ENCODE measurements at regions not wholly inside any gene's neighbourhood (a gene's known extent, or its start where the extent isn't known, plus 50 kb on each side); places are given as distances from the start of the nearest gene placed in this dataset.

DNA sequence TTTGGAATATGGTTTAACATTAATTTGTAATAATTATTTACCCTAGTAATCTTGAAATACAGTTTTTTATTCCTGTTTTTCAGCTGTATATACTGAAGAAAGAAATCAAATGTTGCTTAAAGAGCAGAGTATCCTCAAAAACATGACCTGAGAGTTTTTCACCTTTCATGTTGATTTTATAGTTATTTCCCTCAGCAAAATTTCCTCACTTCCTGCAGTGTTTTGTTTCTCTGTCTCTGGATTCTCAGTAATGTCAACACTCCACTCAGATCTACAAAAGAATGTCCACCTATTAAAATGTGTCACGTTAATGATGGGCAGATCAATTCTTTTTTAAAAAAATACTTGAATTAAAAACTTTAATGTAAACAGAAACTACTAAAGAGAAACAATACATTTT, 398.3 kb downstream of the ANXA1 start:
- no peak for DNase-seq (ENCODE audit: extremely low spot score, unreplicated experiment)
- no peak overlapping the region for H3K4me3 Mint-ChIP-seq
- TF ChIP-seq, protein P1, sequence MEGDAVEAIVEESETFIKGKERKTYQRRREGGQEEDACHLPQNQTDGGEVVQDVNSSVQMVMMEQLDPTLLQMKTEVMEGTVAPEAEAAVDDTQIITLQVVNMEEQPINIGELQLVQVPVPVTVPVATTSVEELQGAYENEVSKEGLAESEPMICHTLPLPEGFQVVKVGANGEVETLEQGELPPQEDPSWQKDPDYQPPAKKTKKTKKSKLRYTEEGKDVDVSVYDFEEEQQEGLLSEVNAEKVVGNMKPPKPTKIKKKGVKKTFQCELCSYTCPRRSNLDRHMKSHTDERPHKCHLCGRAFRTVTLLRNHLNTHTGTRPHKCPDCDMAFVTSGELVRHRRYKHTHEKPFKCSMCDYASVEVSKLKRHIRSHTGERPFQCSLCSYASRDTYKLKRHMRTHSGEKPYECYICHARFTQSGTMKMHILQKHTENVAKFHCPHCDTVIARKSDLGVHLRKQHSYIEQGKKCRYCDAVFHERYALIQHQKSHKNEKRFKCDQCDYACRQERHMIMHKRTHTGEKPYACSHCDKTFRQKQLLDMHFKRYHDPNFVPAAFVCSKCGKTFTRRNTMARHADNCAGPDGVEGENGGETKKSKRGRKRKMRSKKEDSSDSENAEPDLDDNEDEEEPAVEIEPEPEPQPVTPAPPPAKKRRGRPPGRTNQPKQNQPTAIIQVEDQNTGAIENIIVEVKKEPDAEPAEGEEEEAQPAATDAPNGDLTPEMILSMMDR (conservative IDR thresholded peaks at IDR 0.05) = no peak
- H3K9me3 Mint-ChIP-seq = no peaks in the 10 kb centered on the region
- H3K27ac Mint-ChIP-seq = no peak overlapping the region
- H3K27me3 Mint-ChIP-seq = no peaks in the 10 kb centered on the region
- H3K4me1 Mint-ChIP-seq (ENCODE audit: unreplicated experiment) = no peaks in the 10 kb centered on the region
- no peaks in the 10 kb centered on the region for H3K36me3 Mint-ChIP-seq

- no peak overlapping the region for H3K27ac Mint-ChIP-seq
- H3K36me3 Mint-ChIP-seq = no peaks in the 10 kb centered on the region
- DNase-seq (ENCODE audit: extremely low spot score, unreplicated experiment) = no peak
- no peaks in the 10 kb centered on the region for H3K4me1 Mint-ChIP-seq (ENCODE audit: unreplicated experiment)
- H3K4me3 Mint-ChIP-seq = no peak overlapping the region
- TF ChIP-seq, protein P1 (conservative IDR thresholded peaks at IDR 0.05) = no peak
- H3K27me3 Mint-ChIP-seq = no peaks in the 10 kb centered on the region
- H3K9me3 Mint-ChIP-seq = no peaks in the 10 kb centered on the region
These were observed 401.6 kb downstream of the ANXA1 start for GRCh38 chr9:73553295-73553694.

DNA sequence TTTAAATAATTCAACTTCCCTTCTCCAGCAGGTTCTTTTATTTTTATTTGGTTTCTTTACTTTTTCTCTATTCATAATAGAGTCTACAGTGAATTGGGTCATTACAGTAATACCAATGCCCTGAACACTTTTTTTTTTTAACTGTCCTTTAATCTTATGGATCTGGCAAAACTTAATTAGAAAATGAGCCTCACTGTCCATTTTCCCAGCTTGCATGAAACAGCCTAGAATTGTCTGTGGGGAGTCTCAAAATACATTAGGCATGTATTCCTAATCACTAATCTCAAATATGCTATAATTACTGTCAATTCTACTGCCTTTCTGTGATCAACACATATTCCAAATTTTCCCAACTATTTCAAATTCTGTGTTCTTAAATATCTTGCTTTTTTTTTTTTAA, 406.8 kb downstream of the ANXA1 start:
- Mint-ChIP-seq H3K36me3 (no peaks in the 10 kb centered on the region), H3K9me3 (no peaks in the 10 kb centered on the region), H3K4me1 (ENCODE audit: unreplicated experiment) (no peaks in the 10 kb centered on the region), H3K27me3 (no peaks in the 10 kb centered on the region), H3K4me3 (no peak overlapping the region), H3K27ac (no peak overlapping the region)
- TF ChIP-seq, protein P1 (conservative IDR thresholded peaks at IDR 0.05) = no peak
- DNase-seq (ENCODE audit: extremely low spot score, unreplicated experiment) = no peak

- H3K27me3 Mint-ChIP-seq = no peaks in the 10 kb centered on the region
- DNase-seq (ENCODE audit: extremely low spot score, unreplicated experiment) = no peak
- no peaks in the 10 kb centered on the region for H3K9me3 Mint-ChIP-seq
- no peaks in the 10 kb centered on the region for H3K36me3 Mint-ChIP-seq
- H3K27ac Mint-ChIP-seq = no peak overlapping the region
- TF ChIP-seq, protein P1 (conservative IDR thresholded peaks at IDR 0.05) = no peak
- no peaks in the 10 kb centered on the region for H3K4me1 Mint-ChIP-seq (ENCODE audit: unreplicated experiment)
- no peak overlapping the region for H3K4me3 Mint-ChIP-seq
These were observed 413.4 kb downstream of the ANXA1 start for GRCh38 chr9:73565026-73565425.

- Mint-ChIP-seq H3K4me1 (ENCODE audit: unreplicated experiment) (no peaks in the 10 kb centered on the region), H3K36me3 (no peaks in the 10 kb centered on the region), H3K27ac (no peak overlapping the region), H3K9me3 (no peaks in the 10 kb centered on the region), H3K27me3 (no peaks in the 10 kb centered on the region), H3K4me3 (no peak overlapping the region)
- TF ChIP-seq, protein P1 (conservative IDR thresholded peaks at IDR 0.05) = peak; percentile 70
- DNase-seq (ENCODE audit: extremely low spot score, unreplicated experiment) = no peak
These were observed 414.3 kb downstream of the ANXA1 start for GRCh38 chr9:73565833-73566465.

DNA sequence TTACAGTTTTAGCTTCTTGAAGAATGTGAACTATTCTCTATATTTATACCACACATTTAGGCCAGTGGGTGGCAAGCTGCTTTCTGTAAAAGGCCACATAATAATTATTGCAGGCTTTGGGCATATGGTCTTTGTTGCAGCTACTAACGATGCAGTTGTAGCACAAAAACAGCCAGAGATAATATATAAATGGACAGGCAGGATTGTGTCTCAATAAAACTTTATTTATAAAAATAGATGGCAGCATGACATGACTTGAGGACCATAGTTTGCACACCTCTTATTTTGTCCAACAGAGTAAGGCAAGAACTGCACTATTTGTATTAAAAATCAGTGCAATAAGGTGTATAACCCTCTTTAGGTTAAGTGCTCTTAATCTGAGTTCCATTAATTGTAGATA, 415.0 kb downstream of the ANXA1 start:
- DNase-seq (ENCODE audit: extremely low spot score, unreplicated experiment) = no peak
- no peaks in the 10 kb centered on the region for H3K9me3 Mint-ChIP-seq

More for the DNA sequence above, 415.0 kb downstream of the ANXA1 start:
- no peak overlapping the region for H3K4me3 Mint-ChIP-seq
- H3K27ac Mint-ChIP-seq = no peak overlapping the region
- H3K36me3 Mint-ChIP-seq = no peaks in the 10 kb centered on the region
- H3K4me1 Mint-ChIP-seq (ENCODE audit: unreplicated experiment) = no peaks in the 10 kb centered on the region
- TF ChIP-seq, protein P1 (conservative IDR thresholded peaks at IDR 0.05) = no peak
- no peaks in the 10 kb centered on the region for H3K27me3 Mint-ChIP-seq

Data from type B pancreatic cell (in vitro differentiated cells).